Motor neuron (in vitro differentiated cells): ENCODE measurements at regions not wholly inside any gene's neighbourhood (a gene's known extent, or its start where the extent isn't known, plus 50 kb on each side); places are given as distances from the start of the nearest gene placed in this dataset.

Source experiments
- ATAC-seq, 8 experiments: fragments of 200-7000 bp; cut with Tn5 transposase; replicated peaks in 6 of 8; 2 replicates each; pipeline ENCODE4 v1.8.0; 2021; ENCODE audit warnings: mild to moderate bottlenecking in 8 of 8, moderate library complexity in 8 of 8
- H3K27ac ChIP-seq, 2 donors: fragments of 250-450 bp; sonication (Bioruptor Pico); 2 replicates each; pipeline ENCODE4 v1.9.0; 2021; ENCODE audit warnings: antibody characterized with exemption in 2 of 2, mild to moderate bottlenecking in 2 of 2, moderate library complexity in 1 of 2
- H3K4me1 ChIP-seq, 2 donors: fragments of 250-450 bp; sonication (Bioruptor Pico); replicated peaks in 1 of 2; 2 replicates each; pipeline ENCODE4 v1.6.1; 2021; ENCODE audit warnings: antibody characterized with exemption in 2 of 2, mild to moderate bottlenecking in 2 of 2, moderate library complexity in 1 of 2
- H3K4me3 ChIP-seq, 5 donors: fragments of 250-450 bp; sonication (Bioruptor Pico); 2 replicates each; pipeline ENCODE4 v1.9.0; 2021; ENCODE audit warnings: antibody characterized with exemption in 5 of 5, mild to moderate bottlenecking in 5 of 5, moderate library complexity in 4 of 5
- whole genome bisulfite sequencing, 10 experiments: fragments of 450-650 bp; shearing (Covaris generic); methylation state at CpG; one replicate each; pipeline ENCODE4 v1.0.0; 2022; 5-methylcytosine and 5-hydroxymethylcytosine counted together
- in situ Hi-C, 9 experiments: fragments of 400-800 bp; cut with MboI; loops; one replicate each; pipeline ENCODE4 v1.15.0; 2021; ENCODE audit warnings: low sequenced_read_pairs in 9 of 9, low pct_unique_long_range_greater_than_20kb in 2 of 9; ENCODE audit not compliant: unreplicated experiment in 9 of 9

DNA sequence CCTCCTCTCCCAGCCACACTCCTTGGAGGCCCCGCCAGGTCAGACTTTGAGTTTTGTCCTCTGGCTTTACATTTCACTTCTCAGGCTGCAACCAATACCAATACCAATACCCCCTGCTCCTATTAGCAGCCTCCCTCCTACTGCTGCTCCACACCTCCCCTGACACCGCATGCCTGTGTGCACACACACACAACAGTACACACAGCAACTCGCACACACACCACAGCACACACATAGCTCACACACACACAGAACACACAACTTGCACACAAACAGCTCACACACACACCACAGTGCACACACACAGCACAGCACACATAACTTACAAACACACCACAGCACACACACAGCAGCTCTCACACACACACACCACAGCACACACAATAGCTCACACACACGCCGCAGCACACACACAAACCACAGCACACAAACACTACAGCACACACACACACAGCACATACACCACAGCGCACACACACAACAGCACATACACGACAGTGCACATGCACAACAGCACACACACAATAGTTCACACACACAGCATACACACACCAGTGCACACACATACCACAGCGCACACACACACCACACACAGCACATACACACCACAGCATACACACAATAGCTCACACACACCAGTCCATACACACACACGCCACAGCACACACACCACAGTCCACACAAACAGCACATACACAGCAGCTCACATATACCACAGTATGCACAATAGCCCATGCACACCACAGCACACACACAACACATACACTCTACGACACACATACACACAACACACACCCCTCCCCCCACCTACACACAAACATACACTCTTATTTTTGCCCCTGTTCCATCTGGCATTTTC, 204.7 kb downstream of the UACA start:
- WGBS, 10 experiments = 60 to 92% (median 87%) methylated on average over 1 to 8 of the region's 10 CpGs; no CpG with 5 or more reads in 4 of the 10 experiments
- Histone ChIP-seq H3K4me1 (peaks cover 9 to 17% of the 10 kb centered on the region in 2 donors), H3K4me3 (no peak overlapping the region), H3K27ac (no peak overlapping the region)
- peak in 5 of 8 experiments; percentile 5 to 43 (median 29) for ATAC-seq
- in situ Hi-C loops = no loop called here

DNA sequence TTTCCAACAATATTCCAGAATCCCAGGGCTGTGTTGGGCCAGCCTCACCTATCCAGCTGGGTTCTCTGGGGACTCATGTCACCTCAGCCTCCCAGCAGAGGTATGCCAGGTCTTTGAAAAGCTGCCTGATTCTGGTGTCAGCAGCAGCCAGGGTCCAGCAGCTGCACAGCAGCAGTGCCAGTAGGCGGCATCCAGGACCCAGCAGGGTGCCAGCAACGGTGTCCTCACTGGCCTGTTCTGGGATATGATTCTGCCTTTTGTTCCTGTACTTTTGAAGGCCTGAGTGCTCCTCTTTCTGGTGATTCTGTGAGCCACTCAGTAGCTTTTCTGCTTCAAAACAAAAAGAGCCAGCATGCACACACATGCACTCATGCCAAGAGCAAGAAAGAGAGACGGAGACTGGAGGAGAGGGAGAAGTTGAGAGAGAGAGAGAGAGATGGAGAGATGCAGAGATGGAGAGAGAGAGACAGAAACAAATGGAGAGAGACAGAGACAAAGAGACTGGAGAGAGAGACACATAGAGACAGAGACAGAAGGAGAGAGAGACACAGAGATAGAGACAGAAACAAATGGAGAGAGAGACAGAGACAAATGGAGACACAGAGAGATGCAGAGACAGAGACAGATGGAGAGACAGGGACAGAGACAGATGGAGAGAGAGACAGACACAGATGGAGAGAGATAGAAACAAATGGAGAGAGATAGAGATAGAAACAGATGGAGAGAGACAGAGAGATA, 205.7 kb downstream of the UACA start:
- H3K27ac ChIP-seq = no peak overlapping the region
- no peak for ATAC-seq
- H3K4me1 ChIP-seq = peaks cover 9 to 17% of the 10 kb centered on the region in 2 donors
- WGBS, 10 experiments = 52 to 100% (median 82%) methylated on average over 1 to 3 of the region's 3 CpGs
- in situ Hi-C loops = no loop called here
- H3K4me3 ChIP-seq = no peak overlapping the region

DNA sequence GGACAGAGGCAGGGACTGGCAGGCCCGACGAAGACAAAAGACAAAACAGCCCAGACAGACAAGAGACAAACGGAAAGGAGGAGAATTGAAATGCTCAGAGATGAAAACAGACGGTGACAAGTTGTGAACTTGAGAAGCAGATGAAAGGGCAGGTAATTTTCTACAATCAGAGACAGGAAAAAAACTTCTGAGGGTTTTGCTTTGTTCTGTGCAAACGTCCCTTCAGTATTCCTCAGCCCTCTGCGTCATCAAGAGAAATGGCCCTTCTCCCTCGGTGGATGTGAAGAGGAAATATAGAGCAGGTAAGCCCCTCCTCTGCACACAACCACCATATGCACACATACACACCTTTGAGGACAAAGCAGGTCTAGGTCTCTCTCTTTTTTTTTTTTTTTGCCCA, 206.6 kb downstream of the UACA start:
- Histone ChIP-seq H3K4me3 (no peak overlapping the region), H3K27ac (no peak overlapping the region), H3K4me1 (peaks cover 9 to 17% of the 10 kb centered on the region in 2 donors)
- WGBS, 10 experiments = 10 to 100% (median 62%) methylated on average over 2 to 5 of the region's 7 CpGs; no CpG with 5 or more reads in 1 of the 10 experiments
- in situ Hi-C loops = no loop called here
- ATAC-seq = no peak

DNA sequence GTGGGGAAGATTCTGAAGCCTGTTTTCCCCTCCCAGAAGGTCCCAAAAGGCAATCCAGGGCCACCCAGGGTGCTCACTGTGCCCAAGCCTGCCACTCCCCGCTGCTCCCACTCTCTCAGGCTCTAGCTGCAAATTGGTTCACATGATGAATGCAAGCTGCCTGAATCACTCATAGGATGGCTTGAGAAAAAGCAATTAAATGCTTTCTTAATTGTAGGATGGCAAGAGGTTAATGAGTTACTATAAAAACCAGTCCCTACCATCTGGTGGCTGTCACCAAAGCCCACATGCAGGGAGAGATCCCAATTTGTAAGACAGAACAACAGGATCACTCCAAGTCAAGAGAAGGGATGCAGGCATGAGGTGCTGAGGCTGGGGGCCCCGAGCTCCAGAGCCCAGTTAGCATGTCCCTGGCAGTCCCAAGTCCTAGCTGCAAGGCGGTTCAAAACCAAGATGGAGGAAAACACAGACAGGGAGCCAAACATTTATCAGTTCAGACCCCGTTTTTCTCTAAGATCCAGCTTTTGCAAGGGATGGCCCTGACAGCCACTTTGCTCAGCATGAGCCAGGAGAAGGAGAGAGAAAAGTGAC, 207.1 kb downstream of the UACA start:
- peaks cover 9 to 17% of the 10 kb centered on the region in 2 donors for H3K4me1 ChIP-seq
- H3K27ac ChIP-seq = no peak overlapping the region
- in situ Hi-C loops = no loop called here
- ATAC-seq = peak in 5 of 8 experiments; percentile 21 to 63 (median 52)
- WGBS, 10 experiments = 0 to 83% (median 48%) methylated on average over 1 to 2 of the region's 4 CpGs; no CpG with 5 or more reads in 1 of the 10 experiments
- no peak overlapping the region for H3K4me3 ChIP-seq

DNA sequence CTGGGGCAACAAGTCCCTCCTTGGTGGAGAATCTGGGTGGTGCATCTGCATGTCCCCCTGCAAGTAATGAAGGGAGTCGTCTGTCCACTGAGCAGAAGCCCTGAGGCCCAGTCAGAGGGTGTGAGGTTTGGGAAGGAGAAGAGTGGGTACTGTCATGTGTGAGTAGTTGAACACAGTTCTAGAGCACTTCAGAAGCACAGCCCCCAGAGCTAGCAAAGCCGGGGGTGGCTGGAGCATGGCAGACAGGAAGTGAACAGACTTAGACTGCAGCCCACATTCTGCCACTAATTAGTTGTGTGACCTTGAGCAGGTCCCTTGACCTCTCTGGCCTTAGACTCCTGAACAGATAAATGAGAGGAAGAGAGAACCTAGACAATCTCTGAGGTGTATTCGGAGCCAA, 207.6 kb downstream of the UACA start:
- ATAC-seq = no peak
- H3K27ac ChIP-seq = no peak overlapping the region
- in situ Hi-C loops = no loop called here
- H3K4me1 ChIP-seq = peaks cover 9 to 17% of the 10 kb centered on the region in 2 donors
- no peak overlapping the region for H3K4me3 ChIP-seq
- whole genome bisulfite sequencing, 10 experiments = 71 to 100% (median 80%) methylated on average over 1 to 2 of the region's 3 CpGs; no CpG with 5 or more reads in 7 of the 10 experiments

DNA sequence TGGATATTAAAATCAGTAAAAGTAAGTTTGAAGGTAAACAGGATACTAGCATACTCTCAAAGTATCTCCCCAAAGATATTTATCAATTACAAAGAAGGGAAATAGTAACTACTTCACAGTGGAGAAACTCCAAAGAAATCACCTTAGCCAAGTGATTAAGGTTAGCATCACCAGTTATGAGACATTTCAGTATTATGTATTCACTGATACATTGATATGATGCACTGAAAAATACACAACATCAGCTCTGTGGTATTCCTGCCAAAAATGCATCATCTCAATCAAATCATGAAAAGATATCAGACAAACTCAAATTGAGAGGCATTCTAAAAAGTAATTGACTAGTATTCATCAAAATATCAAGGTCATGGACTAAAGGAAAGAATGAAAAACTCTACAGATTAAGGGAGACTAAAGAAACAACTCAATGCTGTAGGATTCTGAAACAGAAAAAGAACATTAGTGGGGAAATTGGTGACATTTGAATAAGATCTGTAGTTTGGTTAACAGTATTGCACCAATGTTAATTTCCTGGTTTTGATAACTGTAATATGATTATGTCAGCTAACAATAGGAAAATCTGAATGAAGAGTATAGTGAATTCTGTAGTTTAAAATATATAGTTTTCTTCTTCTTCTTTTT, 215.4 kb downstream of the UACA start:
- Histone ChIP-seq H3K4me1 (no peaks in the 10 kb centered on the region), H3K4me3 (no peak overlapping the region), H3K27ac (no peak overlapping the region)
- no peak for ATAC-seq
- in situ Hi-C loops = no loop called here

DNA sequence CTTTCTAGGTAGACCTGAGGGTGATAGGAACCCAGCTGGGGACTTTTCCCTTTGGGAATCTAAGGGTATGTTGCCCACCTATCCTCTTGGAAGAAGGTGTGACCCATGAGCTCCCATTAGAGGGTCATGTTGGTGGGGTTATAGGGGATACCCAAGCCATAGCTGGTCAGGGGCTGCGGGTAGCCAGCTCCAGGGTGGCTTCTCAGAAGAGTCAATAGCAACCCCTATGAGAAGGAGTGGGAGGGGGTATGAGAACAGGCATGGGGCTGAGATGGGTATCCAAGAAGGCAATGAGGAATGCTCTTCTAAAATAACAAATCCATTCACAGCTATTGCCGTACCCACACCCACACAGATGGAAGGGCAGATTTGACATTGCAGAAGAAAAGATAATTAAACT, 217.8 kb downstream of the UACA start:
- Histone ChIP-seq H3K27ac (no peak overlapping the region), H3K4me3 (no peak overlapping the region), H3K4me1 (no peaks in the 10 kb centered on the region)
- no peak for ATAC-seq
- 60 to 100% (median 89%) methylated on average over 1 to 2 of the region's 2 CpGs for WGBS, 10 experiments
- in situ Hi-C loops = no loop called here

DNA sequence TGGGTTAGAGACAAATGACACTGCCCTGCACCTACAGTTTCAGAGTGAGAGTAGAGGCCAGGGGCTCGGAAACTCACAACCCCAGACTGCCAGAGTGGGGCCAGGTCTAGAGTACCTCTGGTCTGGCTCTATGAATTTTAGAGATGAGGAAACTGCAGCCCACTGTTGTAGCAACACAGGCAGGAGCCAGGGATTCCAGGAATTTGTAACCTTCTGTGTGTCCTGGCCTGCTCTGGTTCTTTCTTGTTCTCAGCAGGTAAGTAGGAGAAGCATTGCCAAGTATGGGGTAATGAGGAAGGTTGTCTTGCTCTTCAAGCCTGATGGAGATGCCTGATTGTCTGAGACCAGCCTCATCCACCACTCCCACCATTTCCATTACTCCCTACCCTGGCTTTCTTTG, 221.8 kb downstream of the UACA start:
- 33 to 86% (median 80%) methylated on average over 1 of the region's 1 CpG; no CpG with 5 or more reads in 7 of the 10 experiments for WGBS, 10 experiments
- ATAC-seq = no peak
- Histone ChIP-seq H3K27ac (no peak overlapping the region), H3K4me3 (no peak overlapping the region), H3K4me1 (peaks cover 6% of the 10 kb centered on the region in 2 donors)
- in situ Hi-C loops = no loop called here

DNA sequence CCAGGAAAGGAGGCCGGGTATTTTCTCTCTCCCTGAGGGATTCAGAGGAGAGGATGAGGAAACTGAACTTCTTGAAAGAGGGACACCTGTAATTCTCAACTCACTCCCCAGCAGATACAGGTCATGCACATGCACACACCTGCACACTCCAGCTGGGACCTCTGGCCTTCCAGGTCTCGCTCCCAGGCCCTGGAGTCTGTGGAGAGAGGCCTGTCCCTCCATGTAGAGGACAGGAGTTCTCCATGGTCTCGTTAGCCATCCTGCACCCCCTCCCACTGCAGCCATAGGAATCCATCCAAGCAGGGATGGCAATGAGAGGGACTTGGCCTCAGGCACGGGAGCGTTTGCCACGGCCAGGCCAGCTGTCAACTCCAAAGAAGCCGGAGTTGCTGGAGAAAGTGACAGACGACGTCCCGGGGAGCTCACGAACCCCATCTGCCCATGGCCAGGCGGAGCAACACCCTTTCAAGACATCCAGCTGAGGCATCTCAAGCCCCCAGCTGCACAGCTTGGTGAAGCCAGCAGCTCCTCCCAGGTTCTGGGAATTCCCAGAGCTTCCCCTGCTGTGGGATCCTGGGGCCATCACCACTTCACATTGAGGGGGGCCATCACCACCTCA, 223.3 kb downstream of the UACA start:
- H3K27ac ChIP-seq = no peak overlapping the region
- no peak overlapping the region for H3K4me3 ChIP-seq
- peaks cover 16 to 21% of the 10 kb centered on the region in 2 donors for H3K4me1 ChIP-seq
- WGBS, 10 experiments = 0 to 100% (median 75%) methylated on average over 1 to 7 of the region's 12 CpGs; no CpG with 5 or more reads in 4 of the 10 experiments
- no peak for ATAC-seq
- in situ Hi-C loops = no loop called here

DNA sequence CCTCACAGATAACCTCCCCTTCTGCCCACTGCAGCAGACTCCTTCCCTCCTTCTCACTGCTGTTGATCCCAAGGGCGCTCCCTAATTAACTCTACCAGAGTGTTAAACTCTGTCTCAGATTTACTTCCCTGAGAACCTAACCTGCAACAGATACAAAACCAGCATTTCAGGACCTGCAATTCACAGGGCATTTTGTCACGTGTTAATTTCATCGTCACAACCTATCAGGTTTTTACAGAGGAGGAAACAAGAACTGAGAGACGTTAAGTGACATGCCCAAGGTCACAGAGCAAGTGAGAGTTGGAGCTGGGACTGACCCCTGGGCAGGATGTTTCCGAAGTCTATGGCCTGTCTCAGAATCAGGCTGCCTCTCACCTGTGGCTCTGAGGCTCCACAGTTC, 223.9 kb downstream of the UACA start:
- in situ Hi-C loops = no loop called here
- H3K27ac ChIP-seq = no peak overlapping the region
- no peak for ATAC-seq
- 50 to 100% (median 83%) methylated on average over 1 to 4 of the region's 5 CpGs; no CpG with 5 or more reads in 2 of the 10 experiments for WGBS, 10 experiments
- peaks cover 20 to 27% of the 10 kb centered on the region in 2 donors for H3K4me1 ChIP-seq
- H3K4me3 ChIP-seq = no peak overlapping the region

DNA sequence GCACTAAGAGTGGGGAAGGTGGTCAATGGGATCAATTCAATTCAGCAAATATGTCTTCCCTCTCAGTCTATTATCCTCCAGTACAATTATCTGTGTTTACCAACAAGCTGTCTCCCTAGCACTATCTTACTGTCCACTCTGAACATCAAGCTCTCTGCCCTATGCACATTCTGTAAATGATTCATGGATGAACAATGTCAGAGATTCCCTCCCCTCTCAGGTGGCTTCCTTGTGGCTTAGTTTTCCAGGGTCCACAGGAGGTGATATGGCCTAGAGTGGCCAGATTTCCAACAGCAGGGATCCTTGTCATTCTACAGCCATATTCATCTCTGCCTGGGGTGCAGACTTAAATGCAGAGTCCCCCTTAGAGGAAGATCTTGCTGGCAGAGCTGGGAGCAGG, 225.1 kb downstream of the UACA start:
- no peak overlapping the region for H3K27ac ChIP-seq
- ATAC-seq = peak in 2 of 8 experiments; percentile 70 to 76
- in situ Hi-C loops = no loop called here
- H3K4me1 ChIP-seq = peaks cover 20 to 29% of the 10 kb centered on the region in 2 donors
- no peak overlapping the region for H3K4me3 ChIP-seq

DNA sequence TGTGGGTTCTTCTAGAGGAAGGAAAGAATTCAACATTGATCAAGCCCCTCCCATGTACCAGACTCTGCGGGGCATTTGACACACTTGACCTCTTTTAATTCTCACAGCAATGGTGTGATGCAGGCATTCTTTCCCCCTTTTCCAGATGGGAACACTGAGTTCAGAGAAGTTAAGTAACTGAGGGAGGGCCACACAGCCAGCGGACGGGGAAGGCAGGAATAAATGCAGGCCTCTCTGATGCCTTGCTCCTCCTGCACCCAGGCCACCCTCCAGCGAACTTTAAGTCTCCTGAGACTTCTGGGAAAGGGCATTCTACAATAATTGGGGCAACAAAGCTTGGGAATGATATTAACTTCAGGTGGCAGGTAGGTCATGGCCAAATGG, 227.4 kb downstream of the UACA start:
- WGBS, 10 experiments = 43 to 100% (median 93%) methylated on average over 1 to 3 of the region's 4 CpGs; no CpG with 5 or more reads in 3 of the 10 experiments
- peaks cover 25 to 34% of the 10 kb centered on the region in 2 donors for H3K4me1 ChIP-seq
- ATAC-seq = no peak
- H3K4me3 ChIP-seq = no peak overlapping the region
- peak overlapping the region in 1 of 2 donors; percentile 33 for H3K27ac ChIP-seq
- in situ Hi-C loops = no loop called here
